EH (cell line): ENCODE measurements at regions not wholly inside any gene's neighbourhood (a gene's known extent, or its start where the extent isn't known, plus 50 kb on each side); places are given as distances from the start of the nearest gene placed in this dataset.
A peak's percentile ranks its signal among the peaks of the same experiment; 100 is the strongest.
"Not testable (repeated sequence)": the region's sequence is repeated elsewhere in the genome, so short reads cannot be mapped to it uniquely, and the experiment has no call there.

ENCODE experiments used
- DNase-seq: peaks from one replicate; pipeline ENCODE4 v3.0.0-alpha.2; 2015; ENCODE audit warnings: low read depth

DNA sequence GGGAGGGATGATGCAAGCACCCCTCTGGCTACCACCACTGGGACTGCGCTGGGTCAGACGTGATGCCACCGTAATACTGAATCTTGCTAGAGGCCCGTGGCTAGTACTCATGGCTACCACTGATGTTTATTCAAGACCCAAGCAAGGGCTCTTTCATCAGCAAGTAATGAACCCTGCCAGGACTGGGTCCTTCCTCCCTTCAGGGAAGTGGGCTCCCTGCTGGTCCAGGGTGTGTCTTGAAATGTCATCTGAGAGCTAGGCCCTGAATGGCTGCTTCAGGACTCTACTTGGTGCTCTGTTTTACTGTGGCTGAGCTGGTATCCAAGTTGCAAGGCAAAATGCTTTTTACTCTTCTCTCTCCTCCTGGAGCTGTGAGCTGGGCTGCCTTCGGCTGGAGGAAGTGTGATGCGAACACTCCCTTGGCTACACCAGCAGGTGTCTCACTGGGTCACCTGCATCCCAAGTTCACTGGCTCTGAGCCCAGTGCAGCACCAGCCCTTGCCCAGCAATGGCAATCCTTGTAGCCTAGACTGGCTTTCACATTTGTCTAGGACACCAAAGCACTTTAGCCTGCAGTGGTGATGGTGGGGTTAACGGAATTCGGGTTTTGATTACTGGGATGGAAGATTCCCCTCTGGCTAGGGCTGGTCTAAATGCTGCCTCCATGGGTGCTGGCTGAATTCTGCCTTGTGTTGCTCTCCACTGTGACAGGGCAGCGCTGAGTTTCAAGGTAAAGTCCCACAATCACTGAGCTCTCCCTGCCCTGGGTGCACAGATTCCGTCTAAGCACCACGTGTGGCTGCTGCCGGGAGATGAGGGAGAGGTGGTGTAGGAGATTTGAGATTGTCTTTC, 98.6 kb downstream of the USP22 start:
- DNase-seq, result no peak

DNA sequence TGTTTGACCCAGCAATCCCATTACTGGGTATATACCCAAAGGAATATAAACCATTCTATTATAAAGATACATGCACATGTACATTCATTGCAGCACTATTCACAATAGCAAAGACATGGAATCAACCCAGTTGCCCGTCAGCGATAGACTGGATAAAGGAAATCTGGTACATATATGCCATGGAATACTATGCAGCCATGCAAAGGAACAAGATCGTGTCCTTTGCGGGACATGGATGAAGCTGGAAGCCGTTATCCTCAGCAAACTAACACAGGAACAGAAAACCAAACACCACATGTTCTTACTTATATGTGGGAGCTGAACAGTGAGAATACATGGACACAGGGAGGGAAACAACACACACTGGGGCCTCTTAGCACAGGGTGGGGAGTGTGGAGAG, 95.1 kb downstream of the USP22 start:
- not testable (repeated sequence) for DNase-seq

DNA sequence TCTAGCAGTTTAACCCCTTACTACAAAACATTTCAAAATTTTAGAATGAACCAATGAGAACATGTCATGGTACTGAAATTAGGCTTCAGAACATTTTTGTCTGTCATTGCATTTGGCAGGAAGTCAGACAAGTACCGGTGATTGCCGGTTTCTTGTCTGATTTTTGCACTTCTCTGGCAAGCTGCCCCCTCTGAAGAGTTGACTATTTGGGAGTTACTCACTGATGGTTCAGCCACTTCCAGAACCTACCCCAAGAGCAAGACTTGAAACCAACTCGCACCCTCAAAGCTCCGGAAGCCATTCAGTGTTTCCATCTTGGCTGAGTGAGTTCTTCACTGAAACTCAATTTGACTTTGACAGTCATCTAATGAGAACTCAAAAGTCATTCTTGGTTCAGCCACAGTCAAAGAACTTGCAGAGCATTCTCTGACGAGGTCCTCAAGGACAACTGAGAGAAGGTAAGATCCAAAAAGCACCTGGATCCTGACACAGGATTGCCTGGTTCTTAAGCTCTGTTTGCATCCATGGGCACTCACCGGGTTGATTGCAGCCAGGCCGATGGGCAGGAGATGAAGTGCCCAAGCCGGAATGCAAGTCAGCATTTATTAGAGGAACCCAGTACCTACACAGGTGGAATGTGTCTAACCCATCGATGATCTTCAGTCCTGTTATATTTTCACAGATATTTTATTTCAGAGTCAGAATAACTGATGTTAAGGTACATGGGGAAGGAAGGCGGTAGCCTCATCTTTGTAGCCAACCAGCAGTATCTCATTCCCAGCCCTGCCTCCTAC, 93.6 kb downstream of the USP22 start:
- DNase-seq, result peak; percentile 2
